ENCODE measurements at regions not wholly inside any gene's neighbourhood (a gene's known extent, or its start where the extent isn't known, plus 50 kb on each side); places are given as distances from the start of the nearest gene placed in this dataset.

- TF ChIP-seq EZH2 (IDR thresholded peaks at IDR 0.05) = no peak
- TF ChIP-seq POLR2AphosphoS5 (IDR thresholded peaks at IDR 0.05; ENCODE audit: borderline replicate concordance, low read depth, low read length) = no peak; the same call in 1 of the 2 replicates
- peak; percentile 46 for TF ChIP-seq FOXP2 (optimal IDR thresholded peaks at IDR 0.05; ENCODE audit: control extremely low read depth, extremely low read length, insufficient read depth)
Observed at GRCh38 chr2:237217995-237218616, 132.4 kb downstream of the COPS8 start.

Measured in SK-N-MC (cell line).